Spleen (tissue), 11 donors: ENCODE measurements at regions not wholly inside any gene's neighbourhood (a gene's known extent, or its start where the extent isn't known, plus 50 kb on each side); places are given as distances from the start of the nearest gene placed in this dataset.

Experiments used
- DNase-seq: peaks from one replicate; pipeline ENCODE4 v3.0.0-alpha.2; 2020
- H3K27ac ChIP-seq, 8 donors: fragments of 200-600 bp; sonication (generic) in 7 of 8; 1 replicate in 4 of 8; 2 replicates in 4 of 8; pipeline versions ENCODE4 v1.5.0 to v1.8.0; 2016 to 2021; ENCODE audit warnings: inconsistent platforms in 4 of 8, mild to moderate bottlenecking in 4 of 8, moderate library complexity in 1 of 8
- H3K27me3 ChIP-seq, 7 donors: fragments of 200-600 bp; sonication (generic) in 6 of 7; replicated peaks in 1 of 7; 1 replicate in 4 of 7; 2 replicates in 3 of 7; pipeline versions ENCODE4 v1.5.0 to v1.8.0; 2016 to 2021; ENCODE audit warnings: inconsistent platforms in 3 of 7, mild to moderate bottlenecking in 1 of 7
- H3K36me3 ChIP-seq, 6 donors: fragments of 200-600 bp; sonication (generic) in 5 of 6; 1 replicate in 4 of 6; 2 replicates in 2 of 6; pipeline versions ENCODE4 v1.5.0 to v1.8.0; 2016 to 2021; ENCODE audit warnings: inconsistent platforms in 2 of 6
- H3K4me1 ChIP-seq, 6 donors: fragments of 200-600 bp; sonication (generic) in 5 of 6; 1 replicate in 3 of 6; 2 replicates in 3 of 6; pipeline versions ENCODE4 v1.5.0 to v1.8.0; 2016 to 2021; ENCODE audit warnings: inconsistent platforms in 3 of 6
- H3K4me3 ChIP-seq, 8 donors: fragments of 200-600 bp; sonication (generic) in 7 of 8; 1 replicate in 4 of 8; 2 replicates in 4 of 8; pipeline versions ENCODE4 v1.5.0 to v1.8.0; 2016 to 2021; ENCODE audit warnings: inconsistent platforms in 4 of 8, mild to moderate bottlenecking in 4 of 8, moderate library complexity in 2 of 8
- H3K9me3 ChIP-seq, 8 donors: fragments of 200-600 bp; sonication (generic) in 7 of 8; 1 replicate in 4 of 8; 2 replicates in 4 of 8; pipeline versions ENCODE4 v1.5.0 to v1.8.0; 2016 to 2021; ENCODE audit warnings: inconsistent platforms in 4 of 8
- CTCF ChIP-seq, 11 experiments: fragments of 200-600 bp in 7 of 11; fragments of 450-650 bp in 4 of 11; sonication (generic) in 4 of 11; IDR thresholded peaks in 8 of 11; conservative IDR thresholded peaks in 3 of 11; 1 replicate in 7 of 11; 2 replicates in 4 of 11; pipeline versions ENCODE4 v1.4.0 to v1.8.0; 2016 to 2021; ENCODE audit warnings: antibody characterized with exemption in 11 of 11, inconsistent platforms in 4 of 11, mild to moderate bottlenecking in 1 of 11
- POLR2A ChIP-seq, 3 donors: fragments of 450-650 bp; IDR thresholded peaks; one replicate each; pipeline ENCODE4 v1.5.1; 2017; ENCODE audit warnings: antibody characterized with exemption in 3 of 3, mild to moderate bottlenecking in 1 of 3
- POLR2AphosphoS5 ChIP-seq, 3 donors: sonication (generic); formaldehyde crosslinking; IDR thresholded peaks; one replicate each; pipeline ENCODE4 v1.5.1; 2017; ENCODE audit warnings: antibody characterized with exemption in 3 of 3
- WGBS, 5 donors: extraction: QIAGEN DNeasy Blood & Tissue Kit in 3 of 5; methylation state at CpG; one replicate each; pipeline versions ENCODE4 v1.1.5 to v1.1.7; 2013 to 2018; 5-methylcytosine and 5-hydroxymethylcytosine counted together
- intact Hi-C: fragments of 100-400 bp; cut with DNase I; formaldehyde crosslinking; loops from one replicate; pipeline ENCODE4 v1.15.0; 2023; ENCODE audit warnings: low total_unique reads
- donor health status: healthy with polysubstance abuse.
- donor health status: DM: no; HTN: no; CAD: no; lungs with moderate emphysema.
- donor health status: DM: no; HTN: no; CAD: no.
- donor health status: Bipolar disorder and iron deficiency.
- donor health status: healthy.
- donor health status: DM: no; HTN: no; CAD: no.
- donor health status: DM: yes; HTN: yes; CAD: no.

GRCh38 chr12:66804563-66804974 lies 125.7 kb upstream of the GRIP1 start:
- Histone ChIP-seq H3K27ac (no peak overlapping the region), H3K36me3 (no peaks in the 10 kb centered on the region), H3K27me3 (no peaks in the 10 kb centered on the region), H3K4me3 (no peak overlapping the region), H3K9me3 (no peaks in the 10 kb centered on the region), H3K4me1 (peaks cover 0 to 7% (median 0%) of the 10 kb centered on the region in 6 donors)
- TF ChIP-seq CTCF (IDR thresholded peaks at IDR 0.05 in 8 of 11, conservative IDR thresholded peaks at IDR 0.05 in 3 of 11) (no peak), POLR2AphosphoS5 (IDR thresholded peaks at IDR 0.05) (no peak)
- intact Hi-C loops, result no loop called here
- DNase-seq, result no peak
- 74 to 79% (median 77%) methylated on average over 6 of the region's 6 CpGs for WGBS, 5 donors

- 76 to 93% (median 88%) methylated on average over 1 of the region's 1 CpG for WGBS, 5 donors
- intact Hi-C loops, result no loop called here
Measured at GRCh38 chr12:66808606-66809005, 129.7 kb upstream of the GRIP1 start.

GRCh38 chr12:66813137-66813892 lies 134.4 kb upstream of the GRIP1 start:
- no peaks in the 10 kb centered on the region for H3K27me3 ChIP-seq
- H3K36me3 ChIP-seq, result no peaks in the 10 kb centered on the region
- no peaks in the 10 kb centered on the region for H3K9me3 ChIP-seq
- intact Hi-C loops, result no loop called here
- DNase-seq, result no peak
- no peak for TF ChIP-seq POLR2A (IDR thresholded peaks at IDR 0.05)
- TF ChIP-seq CTCF (IDR thresholded peaks at IDR 0.05 in 8 of 11, conservative IDR thresholded peaks at IDR 0.05 in 3 of 11), result no peak
- no peak for TF ChIP-seq POLR2AphosphoS5 (IDR thresholded peaks at IDR 0.05)
- no peaks in the 10 kb centered on the region for H3K4me1 ChIP-seq
- H3K27ac ChIP-seq, result no peak overlapping the region
- H3K4me3 ChIP-seq, result no peak overlapping the region
- WGBS, 5 donors, result 55 to 73% (median 62%) methylated on average over 2 of the region's 2 CpGs

More at GRCh38 chr12:66808606-66809005, 129.7 kb upstream of the GRIP1 start:
- no peaks in the 10 kb centered on the region for H3K9me3 ChIP-seq
- no peak overlapping the region for H3K27ac ChIP-seq
- H3K4me1 ChIP-seq, result no peaks in the 10 kb centered on the region
- H3K27me3 ChIP-seq, result no peaks in the 10 kb centered on the region
- no peak for DNase-seq
- no peak overlapping the region for H3K4me3 ChIP-seq
- H3K36me3 ChIP-seq, result no peaks in the 10 kb centered on the region
- TF ChIP-seq POLR2A (IDR thresholded peaks at IDR 0.05) (no peak), POLR2AphosphoS5 (IDR thresholded peaks at IDR 0.05) (no peak), CTCF (IDR thresholded peaks at IDR 0.05 in 8 of 11, conservative IDR thresholded peaks at IDR 0.05 in 3 of 11) (no peak)

- intact Hi-C loops, result no loop called here
- Histone ChIP-seq H3K4me1 (no peaks in the 10 kb centered on the region), H3K27me3 (no peaks in the 10 kb centered on the region), H3K9me3 (no peaks in the 10 kb centered on the region), H3K36me3 (no peaks in the 10 kb centered on the region), H3K4me3 (no peak overlapping the region), H3K27ac (no peak overlapping the region)
- no peak for DNase-seq
- TF ChIP-seq POLR2A (IDR thresholded peaks at IDR 0.05) (no peak), CTCF (IDR thresholded peaks at IDR 0.05 in 8 of 11, conservative IDR thresholded peaks at IDR 0.05 in 3 of 11) (no peak), POLR2AphosphoS5 (IDR thresholded peaks at IDR 0.05) (no peak)
Measured at GRCh38 chr12:66819587-66819986, 140.7 kb upstream of the GRIP1 start.
